ENCODE measurements at regions not wholly inside any gene's neighbourhood (a gene's known extent, or its start where the extent isn't known, plus 50 kb on each side); places are given as distances from the start of the nearest gene placed in this dataset.

DNA sequence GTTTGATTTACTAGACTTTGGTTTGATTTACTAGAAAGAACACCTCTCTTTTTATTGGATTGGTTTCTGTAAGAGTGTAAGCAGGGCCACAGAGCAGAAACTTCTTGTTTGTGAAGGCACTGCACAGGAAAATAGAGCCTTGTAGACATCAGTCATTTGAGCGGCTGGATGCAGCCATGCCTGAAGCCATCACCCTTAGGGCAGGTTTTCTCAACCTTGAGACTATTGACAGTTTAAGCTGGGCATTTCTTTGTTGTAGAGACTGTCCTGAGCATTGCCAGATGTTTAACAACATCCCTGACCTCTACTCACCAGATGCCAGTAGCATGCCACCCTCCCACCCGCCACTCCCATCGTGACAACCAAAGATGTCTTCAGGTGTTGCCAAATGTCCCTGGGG lies 130.2 kb upstream of the SULF2 start:
- TF ChIP-seq RNF2 (conservative IDR thresholded peaks at IDR 0.05; ENCODE audit: low read depth) (no peak), ZSCAN25 (CRISPR knock-in tag; IDR thresholded peaks at IDR 0.05) (no peak), KDM1A (CRISPR knock-in tag; IDR thresholded peaks at IDR 0.05) (no peak), SRF (IDR thresholded peaks at IDR 0.05; ENCODE audit: low read depth, low read length) (no peak), TEAD2 (CRISPR knock-in tag; IDR thresholded peaks at IDR 0.05) (no peak)
- TF ChIP-seq, protein P1, sequence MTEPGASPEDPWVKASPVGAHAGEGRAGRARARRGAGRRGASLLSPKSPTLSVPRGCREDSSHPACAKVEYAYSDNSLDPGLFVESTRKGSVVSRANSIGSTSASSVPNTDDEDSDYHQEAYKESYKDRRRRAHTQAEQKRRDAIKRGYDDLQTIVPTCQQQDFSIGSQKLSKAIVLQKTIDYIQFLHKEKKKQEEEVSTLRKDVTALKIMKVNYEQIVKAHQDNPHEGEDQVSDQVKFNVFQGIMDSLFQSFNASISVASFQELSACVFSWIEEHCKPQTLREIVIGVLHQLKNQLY (CRISPR knock-in tag; IDR thresholded peaks at IDR 0.05), result no peak
